IPS-18a (cell line): ENCODE measurements at regions not wholly inside any gene's neighbourhood (a gene's known extent, or its start where the extent isn't known, plus 50 kb on each side); places are given as distances from the start of the nearest gene placed in this dataset.

Source experiments
- H3K27ac ChIP-seq: one replicate; pipeline ENCODE4 v1.5.1; 2013; ENCODE audit warnings: low read length
- H3K27me3 ChIP-seq: one replicate; pipeline ENCODE4 v1.6.1; 2013; ENCODE audit warnings: mild to moderate bottlenecking, low read length; ENCODE audit not compliant: control insufficient read depth, insufficient read depth
- H3K36me3 ChIP-seq: one replicate; pipeline ENCODE4 v1.6.1; 2013; ENCODE audit warnings: low read depth, low read length; ENCODE audit not compliant: control insufficient read depth
- H3K4me1 ChIP-seq: one replicate; pipeline ENCODE4 v1.6.1; 2013; ENCODE audit warnings: low read depth, low read length; ENCODE audit not compliant: control insufficient read depth
- H3K4me3 ChIP-seq: one replicate; pipeline ENCODE4 v1.5.1; 2013; ENCODE audit warnings: low read length
- H3K9ac ChIP-seq: one replicate; pipeline ENCODE4 v1.6.1; 2013; ENCODE audit warnings: mild to moderate bottlenecking, low read length, moderate library complexity
- H3K9me3 ChIP-seq: one replicate; pipeline ENCODE4 v1.6.1; 2013; ENCODE audit warnings: low read depth, low read length; ENCODE audit not compliant: control insufficient read depth

- Histone ChIP-seq H3K9ac (no peak overlapping the region), H3K4me1 (peaks cover 15% of the 10 kb centered on the region), H3K27ac (no peak overlapping the region), H3K9me3 (no peaks in the 10 kb centered on the region), H3K36me3 (no peaks in the 10 kb centered on the region), H3K4me3 (no peak overlapping the region), H3K27me3 (peaks cover 24% of the 10 kb centered on the region)
Observed at GRCh38 chr14:87014856-87015255, 978.1 kb downstream of the GALC start.

- Histone ChIP-seq H3K27ac (no peak overlapping the region), H3K36me3 (no peaks in the 10 kb centered on the region), H3K9me3 (no peaks in the 10 kb centered on the region), H3K4me3 (no peak overlapping the region), H3K9ac (no peak overlapping the region), H3K4me1 (peaks cover 18% of the 10 kb centered on the region), H3K27me3 (peaks cover 23% of the 10 kb centered on the region)
Observed at GRCh38 chr14:87013583-87013982, 979.4 kb downstream of the GALC start.

DNA sequence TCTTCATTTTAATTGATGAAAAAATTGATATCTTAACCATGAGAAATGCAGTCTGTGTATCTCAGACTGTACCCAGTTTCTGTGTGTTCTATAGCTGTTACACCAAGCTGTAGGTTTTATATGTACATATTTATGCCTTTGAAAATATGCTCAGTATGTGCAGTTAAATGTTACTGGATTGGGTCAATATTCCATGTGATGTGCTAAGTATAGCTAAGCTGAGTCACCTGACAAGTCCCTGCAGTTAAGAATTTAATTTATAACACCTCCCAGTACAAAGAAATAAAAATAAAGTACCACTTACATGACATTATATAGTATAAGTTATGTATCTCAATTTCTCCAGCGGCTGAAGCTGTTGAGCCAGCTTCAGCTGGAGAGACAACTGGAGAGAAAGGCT, 984.0 kb downstream of the GALC start:
- Histone ChIP-seq H3K9me3 (no peaks in the 10 kb centered on the region), H3K27me3 (no peaks in the 10 kb centered on the region), H3K4me1 (peaks cover 9% of the 10 kb centered on the region), H3K4me3 (no peak overlapping the region), H3K36me3 (no peaks in the 10 kb centered on the region), H3K9ac (no peak overlapping the region), H3K27ac (no peak overlapping the region)

DNA sequence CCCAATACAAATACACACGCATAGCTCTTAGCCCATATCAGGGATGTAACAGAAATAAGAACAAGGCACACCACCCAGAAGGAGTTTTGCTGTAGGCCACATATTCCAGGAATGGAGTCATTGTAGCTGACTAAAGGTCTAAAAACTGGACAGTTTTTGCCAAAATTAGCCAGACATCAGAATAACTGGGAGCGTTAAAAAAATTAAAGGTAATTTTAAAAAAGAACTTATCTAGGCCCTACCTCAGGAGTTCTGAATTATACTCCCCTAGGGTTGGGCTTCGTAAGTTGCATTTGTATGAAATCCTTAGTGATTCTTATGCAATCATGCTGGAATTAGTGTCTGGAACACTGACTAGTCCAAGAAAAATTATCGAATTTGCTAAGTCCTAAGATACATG, 987.7 kb downstream of the GALC start:
- H3K36me3 ChIP-seq = no peaks in the 10 kb centered on the region

GRCh38 chr14:87002776-87003175, 990.2 kb downstream of the GALC start:
- Histone ChIP-seq H3K9me3 (no peaks in the 10 kb centered on the region), H3K27me3 (no peaks in the 10 kb centered on the region), H3K9ac (no peak overlapping the region), H3K27ac (no peak overlapping the region), H3K36me3 (no peaks in the 10 kb centered on the region), H3K4me1 (no peaks in the 10 kb centered on the region), H3K4me3 (no peak overlapping the region)

More for the DNA sequence above, 987.7 kb downstream of the GALC start:
- Histone ChIP-seq H3K27ac (no peak overlapping the region), H3K9ac (no peak overlapping the region), H3K9me3 (no peaks in the 10 kb centered on the region), H3K4me3 (no peak overlapping the region), H3K27me3 (no peaks in the 10 kb centered on the region), H3K4me1 (peaks cover 3% of the 10 kb centered on the region)

DNA sequence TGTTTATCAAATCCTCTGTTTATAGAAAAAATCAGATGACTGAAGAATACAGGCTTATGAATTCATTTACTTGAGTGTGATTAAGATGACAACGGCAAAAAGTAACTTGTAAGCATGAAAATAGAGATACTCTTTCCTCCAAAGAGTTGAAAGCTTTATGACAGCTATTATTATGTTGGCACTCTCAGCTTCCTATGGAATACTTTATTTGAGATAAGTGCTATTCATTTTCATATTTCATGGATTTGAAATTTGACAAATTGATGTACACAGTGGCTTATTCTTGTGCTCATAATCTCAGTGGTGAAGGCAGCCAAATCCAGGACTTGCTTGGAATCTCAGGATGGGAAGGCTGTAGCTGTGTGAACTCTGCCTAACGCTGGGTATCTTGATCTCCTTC, 991.6 kb downstream of the GALC start:
- H3K27ac ChIP-seq = no peak overlapping the region
- H3K4me1 ChIP-seq = no peaks in the 10 kb centered on the region
- H3K27me3 ChIP-seq = no peaks in the 10 kb centered on the region
- H3K9me3 ChIP-seq = no peaks in the 10 kb centered on the region
- H3K4me3 ChIP-seq = no peak overlapping the region
- no peaks in the 10 kb centered on the region for H3K36me3 ChIP-seq
- no peak overlapping the region for H3K9ac ChIP-seq

DNA sequence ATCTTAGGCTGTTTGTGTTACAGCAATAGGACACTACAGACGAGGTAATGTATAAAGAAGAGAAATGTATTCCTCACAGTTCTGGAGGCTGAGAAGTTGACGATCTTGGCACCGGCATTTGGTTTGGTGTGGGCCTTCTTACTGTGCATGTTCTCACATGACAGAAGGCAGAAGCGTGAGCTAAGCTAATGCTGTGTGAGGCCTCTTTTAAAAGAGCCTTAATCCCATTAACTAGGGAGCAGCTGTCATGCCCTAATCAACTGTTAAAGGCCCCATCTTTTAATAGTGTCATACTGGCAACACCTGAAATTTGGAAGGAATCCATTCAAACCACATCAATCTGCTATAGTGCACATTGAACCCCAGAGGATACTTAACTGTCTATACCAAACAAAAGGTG, 992.9 kb downstream of the GALC start:
- no peak overlapping the region for H3K27ac ChIP-seq
- H3K4me3 ChIP-seq = no peak overlapping the region
- no peaks in the 10 kb centered on the region for H3K36me3 ChIP-seq
- H3K9me3 ChIP-seq = no peaks in the 10 kb centered on the region
- no peaks in the 10 kb centered on the region for H3K4me1 ChIP-seq
- H3K9ac ChIP-seq = no peak overlapping the region
- H3K27me3 ChIP-seq = no peaks in the 10 kb centered on the region

DNA sequence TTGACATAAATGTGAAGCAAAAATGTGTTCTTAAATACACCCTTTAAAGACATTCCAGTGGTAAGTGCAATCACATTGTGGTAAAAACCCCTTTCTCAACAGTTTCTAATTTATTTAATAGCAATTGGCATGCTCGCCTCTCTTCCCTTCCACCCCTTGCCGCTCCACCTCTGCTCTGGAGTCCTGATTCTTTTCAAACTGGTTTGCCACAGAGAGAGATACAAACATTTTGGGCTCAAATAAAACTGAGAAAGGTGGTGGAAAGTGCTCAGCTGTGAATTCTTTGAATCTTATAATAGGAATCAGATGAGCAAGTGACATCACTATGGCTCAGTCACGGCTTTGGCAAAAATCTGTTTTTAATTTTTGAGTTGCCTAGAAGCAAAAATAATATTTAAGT, 993.9 kb downstream of the GALC start:
- H3K4me1 ChIP-seq = no peaks in the 10 kb centered on the region
- H3K27ac ChIP-seq = no peak overlapping the region
- H3K36me3 ChIP-seq = no peaks in the 10 kb centered on the region

DNA sequence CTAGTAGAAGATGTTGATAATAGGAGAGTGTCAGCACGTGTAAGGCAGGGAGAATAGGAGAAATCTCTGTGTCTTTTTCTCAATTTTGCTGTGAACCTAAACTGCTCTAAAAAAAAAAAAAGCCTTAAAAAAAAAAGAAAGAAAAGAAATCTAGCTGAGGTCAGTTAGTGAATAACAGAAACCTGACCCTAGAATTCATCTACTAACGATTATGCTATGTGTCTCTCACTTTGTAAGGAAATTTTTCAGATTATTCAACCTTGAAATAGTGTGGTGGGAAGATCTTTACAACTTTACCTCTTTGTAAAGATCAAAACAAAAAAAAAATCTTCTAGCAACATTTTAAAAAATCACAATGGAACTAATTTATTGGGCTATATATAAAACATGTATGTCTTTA, 995.7 kb downstream of the GALC start:
- H3K27me3 ChIP-seq = no peaks in the 10 kb centered on the region
- no peak overlapping the region for H3K4me3 ChIP-seq
- no peaks in the 10 kb centered on the region for H3K4me1 ChIP-seq
- no peaks in the 10 kb centered on the region for H3K36me3 ChIP-seq
- H3K27ac ChIP-seq = no peak overlapping the region
- H3K9me3 ChIP-seq = no peaks in the 10 kb centered on the region
- no peak overlapping the region for H3K9ac ChIP-seq

More for the DNA sequence above, 993.9 kb downstream of the GALC start:
- Histone ChIP-seq H3K4me3 (no peak overlapping the region), H3K9me3 (no peaks in the 10 kb centered on the region), H3K9ac (no peak overlapping the region), H3K27me3 (no peaks in the 10 kb centered on the region)

- Histone ChIP-seq H3K9ac (no peak overlapping the region), H3K4me3 (no peak overlapping the region), H3K9me3 (no peaks in the 10 kb centered on the region), H3K27me3 (no peaks in the 10 kb centered on the region), H3K4me1 (no peaks in the 10 kb centered on the region), H3K27ac (no peak overlapping the region), H3K36me3 (no peaks in the 10 kb centered on the region)
Observed at GRCh38 chr14:86990396-86990795, 1002.6 kb downstream of the GALC start.

GRCh38 chr14:86989285-86989684, 1003.7 kb downstream of the GALC start:
- H3K9ac ChIP-seq = no peak overlapping the region
- H3K9me3 ChIP-seq = no peaks in the 10 kb centered on the region
- no peaks in the 10 kb centered on the region for H3K4me1 ChIP-seq
- no peaks in the 10 kb centered on the region for H3K27me3 ChIP-seq
- H3K4me3 ChIP-seq = no peak overlapping the region
- no peak overlapping the region for H3K27ac ChIP-seq
- H3K36me3 ChIP-seq = no peaks in the 10 kb centered on the region

- no peak overlapping the region for H3K4me3 ChIP-seq
- no peak overlapping the region for H3K9ac ChIP-seq
- H3K4me1 ChIP-seq = no peaks in the 10 kb centered on the region
- no peaks in the 10 kb centered on the region for H3K27me3 ChIP-seq
- no peaks in the 10 kb centered on the region for H3K36me3 ChIP-seq
- no peaks in the 10 kb centered on the region for H3K9me3 ChIP-seq
- H3K27ac ChIP-seq = no peak overlapping the region
Observed at GRCh38 chr14:86987966-86988365, 1005.0 kb downstream of the GALC start.
